GM10266 (cell line): ENCODE measurements at regions not wholly inside any gene's neighbourhood (a gene's known extent, or its start where the extent isn't known, plus 50 kb on each side); places are given as distances from the start of the nearest gene placed in this dataset.
"Not testable (repeated sequence)": the region's sequence is repeated elsewhere in the genome, so short reads cannot be mapped to it uniquely, and the experiment has no call there.

ENCODE experiments used
- DNase-seq: peaks from one replicate; pipeline ENCODE4 v3.0.0; 2012; ENCODE audit errors: extremely low spot score
- CTCF ChIP-seq: IDR thresholded peaks from 2 replicates; pipeline ENCODE4 v1.5.1; 2012; ENCODE audit warnings: mild to moderate bottlenecking, low read depth; ENCODE audit not compliant: control insufficient read depth, insufficient read depth; ENCODE audit errors: missing control alignments

- TF ChIP-seq CTCF = no peak
- no peak for DNase-seq
Observed at GRCh38 chr12:88365403-88365802, 214.9 kb downstream of the KITLG start.

DNA sequence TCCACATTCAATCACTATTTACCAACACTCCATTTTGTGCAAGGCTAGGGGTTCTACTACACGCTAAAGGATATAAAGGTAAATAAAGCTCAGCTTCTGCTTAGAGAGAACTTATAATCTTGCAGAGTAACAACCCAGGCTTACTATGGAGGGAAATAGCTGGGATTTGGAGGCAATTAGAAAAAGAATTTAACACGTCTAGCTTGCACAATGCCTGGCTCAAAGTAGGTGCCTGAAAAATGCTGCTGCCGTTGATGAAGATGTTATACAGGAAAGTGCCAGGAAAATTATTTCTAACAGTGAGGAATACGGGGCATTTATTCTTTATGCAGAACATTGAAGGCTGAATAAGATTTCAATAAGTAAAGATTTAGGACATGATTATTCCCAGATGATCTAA, 214.2 kb downstream of the KITLG start:
- DNase-seq = no peak
- no peak for TF ChIP-seq CTCF

DNA sequence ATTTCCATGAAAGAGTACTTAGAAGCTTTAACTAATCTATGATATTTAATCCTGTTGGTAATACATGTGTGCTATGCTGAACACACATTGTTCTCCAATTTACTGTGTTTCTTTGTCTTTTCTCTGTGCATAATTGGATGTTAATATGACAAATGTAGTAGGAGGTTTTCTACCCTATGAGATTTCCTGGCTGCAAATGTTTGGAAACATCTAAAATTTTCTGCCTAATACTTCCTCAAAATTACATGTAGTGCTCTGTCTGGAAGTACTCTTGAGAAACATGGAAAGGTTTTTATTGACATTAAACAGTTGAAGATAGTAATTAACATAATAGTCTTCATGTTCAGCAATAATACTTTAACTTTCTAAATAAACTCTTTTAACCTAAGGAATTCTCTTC, 213.0 kb downstream of the KITLG start:
- DNase-seq = no peak
- no peak for TF ChIP-seq CTCF

DNA sequence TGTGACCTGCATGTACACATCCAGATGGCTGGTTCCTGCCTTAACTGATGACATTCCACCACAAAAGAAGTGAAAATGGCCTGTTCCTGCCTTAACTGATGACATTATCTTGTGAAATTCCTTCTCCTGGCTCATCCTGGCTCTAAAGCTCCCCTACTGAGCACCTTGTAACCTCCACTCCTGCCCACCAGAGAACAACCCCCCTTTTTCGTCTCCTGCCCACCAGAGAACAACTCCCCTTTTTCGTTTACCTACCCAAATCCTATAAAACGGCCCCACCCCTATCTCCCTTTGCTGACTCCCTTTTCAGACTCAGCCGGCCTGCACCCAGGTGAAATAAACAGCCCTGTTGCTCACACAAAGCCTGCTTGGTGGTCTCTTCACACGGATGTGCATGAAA, 212.2 kb downstream of the KITLG start:
- DNase-seq = not testable (repeated sequence)

GRCh38 chr12:88371416-88372183, 208.7 kb downstream of the KITLG start:
- TF ChIP-seq CTCF = no peak
- no peak for DNase-seq

DNA sequence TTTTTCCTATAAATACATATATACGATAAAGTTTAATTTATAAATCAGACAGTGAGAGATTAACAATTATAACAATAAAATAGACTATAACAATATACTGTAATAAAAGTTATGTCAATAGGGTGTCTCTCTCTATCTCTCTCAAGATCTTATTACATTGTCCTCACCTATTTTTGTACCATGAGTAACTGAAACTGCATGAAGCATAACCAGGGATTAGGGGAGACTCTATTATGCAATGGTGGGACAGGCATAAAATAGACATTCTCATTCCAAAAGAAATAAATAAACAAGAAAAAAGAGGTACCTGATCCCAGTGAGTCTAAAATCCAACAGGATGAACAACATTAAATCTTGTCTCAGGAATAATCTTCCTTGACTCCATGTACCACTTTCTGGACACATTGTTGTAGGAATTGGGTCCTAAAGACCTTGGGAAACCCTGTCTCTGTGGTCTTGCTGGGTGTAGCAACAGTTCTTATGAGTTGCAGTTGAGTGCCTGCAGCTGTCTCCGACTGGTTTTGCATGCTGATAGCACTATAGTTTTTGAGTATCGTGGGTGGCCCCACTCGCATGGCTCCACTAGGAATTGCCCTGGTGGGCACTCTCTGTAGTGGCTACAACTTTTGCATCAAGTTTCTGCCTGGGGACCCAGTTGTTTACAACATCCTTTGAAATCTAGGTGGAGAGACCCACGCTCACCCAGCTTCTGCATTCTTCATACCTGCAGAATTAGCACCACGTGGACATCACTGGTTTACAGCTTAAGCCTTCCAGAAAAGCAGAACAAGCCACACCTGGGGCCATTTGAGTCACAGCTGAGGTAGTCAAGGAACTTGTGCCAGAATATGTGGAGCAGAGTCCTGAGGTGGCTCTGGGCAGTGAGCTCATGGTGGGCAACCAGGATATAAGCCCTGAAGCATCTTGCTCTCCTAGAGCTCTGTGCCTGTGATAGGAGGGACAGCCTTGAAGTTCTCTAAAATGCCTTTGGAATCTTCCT, 204.7 kb downstream of the KITLG start:
- DNase-seq = no peak
- TF ChIP-seq CTCF = no peak

DNA sequence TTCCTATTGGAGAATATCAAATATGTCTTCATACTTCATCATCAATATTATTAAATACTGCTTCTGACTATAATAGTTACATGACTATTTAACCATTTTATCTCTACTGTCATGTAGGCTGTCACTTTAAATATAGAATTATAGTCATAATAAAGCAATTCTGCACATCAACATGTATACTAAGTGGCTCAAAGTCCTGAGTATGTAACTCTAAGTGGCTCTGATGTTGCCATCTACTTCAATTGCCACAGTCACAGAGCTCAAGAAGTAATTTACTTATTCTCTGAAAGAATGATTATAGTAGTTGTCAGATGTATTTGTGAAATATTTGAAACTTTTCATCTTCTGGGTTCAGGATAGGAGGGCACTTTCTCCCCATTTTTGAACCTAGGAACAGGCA, 202.3 kb downstream of the KITLG start:
- no peak for TF ChIP-seq CTCF

More for the DNA sequence above, 202.3 kb downstream of the KITLG start:
- no peak for DNase-seq
